GM12873 (cell line): ENCODE measurements at regions not wholly inside any gene's neighbourhood (a gene's known extent, or its start where the extent isn't known, plus 50 kb on each side); places are given as distances from the start of the nearest gene placed in this dataset.

ENCODE experiments used
- TF ChIP-seq, protein P1 (sequence below): IDR thresholded peaks from 2 replicates; pipeline ENCODE4 v1.5.1; 2012; ENCODE audit warnings: low read depth, mild to moderate bottlenecking, moderate library complexity, low read length, control low read depth; ENCODE audit not compliant: insufficient read depth; ENCODE audit errors: missing control alignments

- TF ChIP-seq, protein P1, sequence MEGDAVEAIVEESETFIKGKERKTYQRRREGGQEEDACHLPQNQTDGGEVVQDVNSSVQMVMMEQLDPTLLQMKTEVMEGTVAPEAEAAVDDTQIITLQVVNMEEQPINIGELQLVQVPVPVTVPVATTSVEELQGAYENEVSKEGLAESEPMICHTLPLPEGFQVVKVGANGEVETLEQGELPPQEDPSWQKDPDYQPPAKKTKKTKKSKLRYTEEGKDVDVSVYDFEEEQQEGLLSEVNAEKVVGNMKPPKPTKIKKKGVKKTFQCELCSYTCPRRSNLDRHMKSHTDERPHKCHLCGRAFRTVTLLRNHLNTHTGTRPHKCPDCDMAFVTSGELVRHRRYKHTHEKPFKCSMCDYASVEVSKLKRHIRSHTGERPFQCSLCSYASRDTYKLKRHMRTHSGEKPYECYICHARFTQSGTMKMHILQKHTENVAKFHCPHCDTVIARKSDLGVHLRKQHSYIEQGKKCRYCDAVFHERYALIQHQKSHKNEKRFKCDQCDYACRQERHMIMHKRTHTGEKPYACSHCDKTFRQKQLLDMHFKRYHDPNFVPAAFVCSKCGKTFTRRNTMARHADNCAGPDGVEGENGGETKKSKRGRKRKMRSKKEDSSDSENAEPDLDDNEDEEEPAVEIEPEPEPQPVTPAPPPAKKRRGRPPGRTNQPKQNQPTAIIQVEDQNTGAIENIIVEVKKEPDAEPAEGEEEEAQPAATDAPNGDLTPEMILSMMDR: no peak
These were observed 337.0 kb upstream of the CLEC14A start for GRCh38 chr14:38592764-38593442.

- TF ChIP-seq, protein P1: no peak
These were observed 334.0 kb upstream of the CLEC14A start for GRCh38 chr14:38589747-38590350.

DNA sequence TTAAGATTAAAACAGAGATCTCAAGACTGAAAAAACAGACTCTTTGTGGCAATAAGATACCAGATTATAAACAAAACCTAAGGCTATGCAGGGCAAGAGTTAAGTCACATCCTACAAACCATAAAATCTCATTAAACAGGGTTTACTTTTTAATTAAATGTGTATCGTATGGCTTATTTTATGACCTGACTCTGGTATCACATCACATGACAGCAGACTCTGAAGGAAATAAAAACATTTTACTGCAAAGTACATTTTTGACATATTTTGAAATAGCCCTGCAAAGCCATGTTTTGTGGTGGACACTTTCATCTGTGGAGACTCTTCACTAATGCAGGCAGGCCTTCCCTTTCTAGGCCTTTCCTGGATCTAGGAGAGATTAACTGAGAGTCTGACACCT is 327.6 kb upstream of the CLEC14A start:
- TF ChIP-seq, protein P1: no peak

DNA sequence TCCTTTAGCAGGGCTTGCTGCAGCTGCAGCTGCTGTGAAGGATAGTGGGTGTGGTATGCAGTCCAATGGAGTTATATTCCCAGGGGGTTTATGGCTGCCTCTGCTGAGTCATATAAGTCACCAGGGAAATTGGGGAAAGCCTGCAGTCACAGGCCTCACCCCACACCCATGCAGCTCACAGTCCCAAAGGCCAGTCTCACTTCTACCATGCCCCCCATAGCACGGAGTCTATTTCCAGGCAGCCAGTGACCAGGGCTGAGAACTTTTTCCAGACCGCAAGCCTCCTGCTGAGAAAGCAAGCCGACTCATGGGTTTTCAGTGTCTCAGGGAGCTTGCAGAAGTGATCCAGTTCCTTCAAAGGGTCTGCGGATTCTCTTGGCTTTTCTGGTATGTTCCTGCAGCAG is 322.4 kb upstream of the CLEC14A start:
- TF ChIP-seq, protein P1: no peak

DNA sequence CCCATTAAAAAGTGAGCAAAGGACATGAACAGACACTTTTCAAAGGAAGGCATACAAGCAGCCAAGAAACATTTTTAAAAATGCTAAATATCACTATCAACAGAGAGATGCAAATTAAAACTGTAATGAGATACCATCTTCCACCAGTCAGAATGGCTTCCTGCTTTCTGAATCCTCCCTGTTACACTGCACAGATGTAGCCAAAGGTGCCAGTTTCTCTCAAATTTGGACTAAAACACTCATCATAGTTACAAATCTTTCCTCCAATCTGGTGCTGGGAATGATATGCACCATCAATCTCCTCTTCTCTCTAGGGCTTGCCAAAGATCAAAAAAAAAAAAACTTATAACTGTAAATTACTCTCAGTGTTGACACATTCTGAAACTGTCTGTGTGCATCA is 311.8 kb upstream of the CLEC14A start:
- TF ChIP-seq, protein P1: no peak

- TF ChIP-seq, protein P1: no peak
These were observed 305.8 kb upstream of the CLEC14A start for GRCh38 chr14:38561657-38562056.

DNA sequence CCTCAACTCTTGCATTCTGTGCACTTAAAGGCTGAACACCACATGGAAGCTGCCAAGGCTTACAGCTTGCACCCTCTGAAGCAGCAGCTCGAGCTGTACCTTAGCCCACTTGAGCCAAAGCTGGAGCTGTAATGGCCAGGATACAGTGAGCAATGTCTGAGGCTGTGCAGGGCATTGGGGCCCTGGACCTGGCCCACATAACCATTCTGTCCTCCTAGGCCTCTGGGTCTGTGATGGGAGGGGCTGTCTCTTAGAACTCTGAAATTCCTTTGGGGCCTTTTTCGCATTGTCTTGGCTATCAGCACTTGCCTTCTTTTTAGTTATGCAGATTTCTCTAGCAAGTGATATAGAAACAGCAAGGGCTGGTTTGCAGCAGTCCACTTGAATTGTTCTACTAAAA is 303.8 kb upstream of the CLEC14A start:
- TF ChIP-seq, protein P1: no peak
